HG03558 (cell line): ENCODE measurements at regions not wholly inside any gene's neighbourhood (a gene's known extent, or its start where the extent isn't known, plus 50 kb on each side); places are given as distances from the start of the nearest gene placed in this dataset.
"Not testable (repeated sequence)": the region's sequence is repeated elsewhere in the genome, so short reads cannot be mapped to it uniquely, and the experiment has no call there.

ENCODE experiments used
- ATAC-seq: cut with Tn5 transposase; IDR thresholded peaks from one replicate; pipeline ENCODE4 v1.9.1; 2021; ENCODE audit warnings: moderate number of reproducible peaks; ENCODE audit not compliant: unreplicated experiment; ENCODE audit errors: extremely low read depth

DNA sequence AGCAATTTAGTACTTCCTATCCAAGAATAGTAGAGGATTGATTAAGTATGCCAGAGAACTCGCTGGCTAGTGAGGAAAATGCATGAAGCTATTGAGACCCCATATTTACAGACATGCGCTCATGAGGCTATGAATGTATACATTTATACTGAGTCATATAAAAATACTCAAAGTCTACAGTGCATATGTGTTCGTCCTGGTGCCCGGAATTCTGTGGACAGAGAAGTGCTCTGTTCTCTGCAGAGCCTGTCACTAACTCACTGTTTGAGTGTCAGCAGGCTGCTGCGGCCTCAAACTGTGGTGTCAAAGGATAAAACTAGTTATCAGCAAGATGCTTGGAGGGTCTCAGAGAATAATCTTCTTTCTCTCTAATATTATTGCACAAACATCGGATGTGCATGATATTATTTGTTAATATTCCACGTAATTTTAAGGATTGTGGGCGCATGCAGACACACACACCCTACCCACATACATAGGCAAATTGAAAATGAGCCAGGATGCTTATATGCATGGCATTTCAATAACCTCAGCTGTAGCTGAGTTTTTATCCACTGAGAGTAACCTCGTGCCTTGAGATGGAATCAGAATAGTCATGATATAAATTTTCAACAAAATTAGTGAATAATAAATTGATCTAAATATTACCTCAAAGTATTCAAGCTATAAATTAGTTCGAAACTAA is 50.0 kb upstream of the TSC22D2 start:
- no peak for ATAC-seq

DNA sequence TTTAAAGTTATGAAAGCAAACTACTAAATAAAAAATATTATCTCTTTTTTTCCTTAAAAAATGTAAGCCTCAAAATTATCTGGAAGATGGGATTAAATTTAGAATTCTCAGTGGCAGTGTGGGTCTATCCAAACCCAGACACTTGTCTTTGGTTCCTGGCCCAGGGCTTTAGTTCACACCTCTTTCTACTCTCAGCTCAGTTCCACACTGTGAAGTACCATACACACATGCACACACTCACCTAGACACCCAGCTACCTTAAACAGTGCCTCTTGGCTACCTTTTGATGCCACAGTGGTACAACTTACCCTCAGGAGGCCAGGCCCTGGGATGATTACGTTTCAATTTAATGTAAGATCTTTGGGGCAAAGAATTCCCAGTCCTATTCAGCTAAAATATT is 51.0 kb upstream of the TSC22D2 start:
- no peak for ATAC-seq

DNA sequence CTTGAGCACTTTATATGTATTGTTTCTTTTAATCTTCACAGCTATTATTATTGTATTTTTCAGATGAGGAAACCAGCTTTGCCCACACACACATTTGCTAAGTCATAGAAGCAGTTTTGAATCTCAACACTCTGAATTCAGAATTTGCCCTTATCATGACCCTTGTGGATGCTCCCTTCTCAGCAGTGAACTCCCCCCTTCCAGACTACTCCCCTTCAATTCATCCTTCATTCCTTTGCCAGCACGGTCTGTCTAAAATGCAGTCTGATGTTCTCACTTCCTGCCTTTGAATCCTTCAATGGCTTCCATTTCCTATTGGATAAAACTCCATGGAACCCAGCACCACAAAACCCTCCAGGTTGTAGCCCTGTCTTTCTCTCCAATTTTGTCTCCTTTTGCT is 52.5 kb upstream of the TSC22D2 start:
- no peak for ATAC-seq

DNA sequence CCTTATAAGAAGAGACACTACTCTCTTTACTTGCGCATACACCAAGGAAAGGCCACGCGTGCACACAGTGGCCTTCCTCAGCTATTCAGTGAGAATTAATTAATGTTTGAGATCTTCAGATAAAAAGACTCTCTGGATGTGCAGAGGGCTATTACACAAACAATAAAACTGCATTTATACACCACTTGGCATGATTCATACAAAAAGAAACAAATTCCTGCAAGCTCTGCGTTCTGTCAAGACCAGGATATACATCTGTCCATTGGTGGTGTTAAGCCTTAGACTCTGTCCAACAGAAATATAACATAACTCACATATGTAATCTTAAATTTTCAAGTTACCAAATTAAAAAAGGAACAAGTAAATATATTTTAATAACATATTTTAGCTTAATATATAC is 55.2 kb upstream of the TSC22D2 start:
- ATAC-seq = no peak

DNA sequence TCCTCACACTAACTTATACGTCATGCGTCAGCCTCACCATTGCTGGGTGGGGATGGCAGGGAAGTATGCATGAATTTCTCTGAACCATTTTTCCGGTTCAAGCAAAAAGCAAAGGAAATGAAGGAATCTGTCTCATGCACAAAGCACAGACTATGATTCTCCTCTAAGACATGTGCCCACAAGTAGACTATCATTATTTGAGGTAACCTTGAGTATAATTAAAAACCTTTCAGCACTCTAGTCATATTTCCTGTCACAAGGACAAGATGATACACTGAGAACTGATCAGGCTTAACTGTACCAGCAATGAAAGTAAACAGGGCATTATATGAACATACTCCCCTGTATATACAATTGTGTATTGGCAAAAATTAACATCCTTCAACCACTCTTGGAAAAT is 56.7 kb upstream of the TSC22D2 start:
- ATAC-seq = no peak

DNA sequence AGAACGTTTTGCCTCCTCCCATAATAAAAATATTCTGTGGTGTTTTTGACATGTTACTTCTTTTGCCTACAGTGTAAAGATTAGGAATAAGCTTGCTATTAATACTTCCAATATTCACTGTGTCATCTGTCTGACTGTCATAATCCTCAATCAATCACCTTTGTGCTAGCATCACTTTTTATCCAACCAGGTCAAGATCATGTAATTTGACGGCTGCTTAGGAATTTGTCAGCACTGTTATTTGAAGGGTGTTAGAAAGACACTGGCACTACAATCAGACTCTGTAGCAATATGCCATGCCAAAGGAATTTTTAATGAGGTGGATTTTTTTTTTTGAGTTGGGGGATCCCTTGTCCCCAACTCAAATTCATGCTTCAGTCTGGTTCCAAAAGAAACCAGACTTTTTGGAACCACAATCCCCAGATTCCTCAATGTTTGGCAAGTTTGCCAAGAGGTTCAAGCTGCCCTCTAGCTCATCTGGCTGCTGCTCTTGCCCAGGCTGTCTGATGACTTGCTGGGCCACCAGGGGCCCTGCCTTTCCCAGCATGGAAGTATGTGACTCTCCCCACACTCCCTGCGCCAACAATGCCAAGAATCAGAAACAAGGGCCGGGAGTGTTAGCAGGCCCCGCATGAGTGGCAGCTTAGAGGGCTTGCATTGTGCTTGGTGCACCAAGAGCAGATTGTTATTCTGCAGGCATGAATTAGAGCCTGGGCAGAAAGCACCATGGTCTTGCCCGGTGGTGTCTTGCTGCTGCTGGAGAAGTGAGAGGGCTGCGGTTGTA is 58.6 kb upstream of the TSC22D2 start:
- no peak for ATAC-seq

DNA sequence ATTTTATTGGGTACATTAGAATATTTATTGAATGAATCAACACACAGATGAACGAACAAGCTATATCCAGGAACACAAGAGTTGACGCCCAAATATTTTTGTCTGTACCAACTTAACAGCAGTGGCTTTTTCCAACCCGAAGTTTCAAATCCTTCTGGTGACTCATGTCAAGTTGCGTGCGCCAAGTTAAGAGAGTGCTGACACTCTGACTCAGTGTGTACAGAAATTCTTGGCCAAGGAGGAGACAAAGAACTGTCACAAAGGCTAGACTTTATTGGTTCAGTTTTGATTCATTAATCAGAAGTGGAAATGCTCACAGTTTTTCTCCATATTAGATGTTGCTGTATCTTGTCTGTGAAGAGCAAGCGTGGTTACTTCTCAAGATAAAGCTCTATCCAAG is 59.6 kb upstream of the TSC22D2 start:
- ATAC-seq = no peak

DNA sequence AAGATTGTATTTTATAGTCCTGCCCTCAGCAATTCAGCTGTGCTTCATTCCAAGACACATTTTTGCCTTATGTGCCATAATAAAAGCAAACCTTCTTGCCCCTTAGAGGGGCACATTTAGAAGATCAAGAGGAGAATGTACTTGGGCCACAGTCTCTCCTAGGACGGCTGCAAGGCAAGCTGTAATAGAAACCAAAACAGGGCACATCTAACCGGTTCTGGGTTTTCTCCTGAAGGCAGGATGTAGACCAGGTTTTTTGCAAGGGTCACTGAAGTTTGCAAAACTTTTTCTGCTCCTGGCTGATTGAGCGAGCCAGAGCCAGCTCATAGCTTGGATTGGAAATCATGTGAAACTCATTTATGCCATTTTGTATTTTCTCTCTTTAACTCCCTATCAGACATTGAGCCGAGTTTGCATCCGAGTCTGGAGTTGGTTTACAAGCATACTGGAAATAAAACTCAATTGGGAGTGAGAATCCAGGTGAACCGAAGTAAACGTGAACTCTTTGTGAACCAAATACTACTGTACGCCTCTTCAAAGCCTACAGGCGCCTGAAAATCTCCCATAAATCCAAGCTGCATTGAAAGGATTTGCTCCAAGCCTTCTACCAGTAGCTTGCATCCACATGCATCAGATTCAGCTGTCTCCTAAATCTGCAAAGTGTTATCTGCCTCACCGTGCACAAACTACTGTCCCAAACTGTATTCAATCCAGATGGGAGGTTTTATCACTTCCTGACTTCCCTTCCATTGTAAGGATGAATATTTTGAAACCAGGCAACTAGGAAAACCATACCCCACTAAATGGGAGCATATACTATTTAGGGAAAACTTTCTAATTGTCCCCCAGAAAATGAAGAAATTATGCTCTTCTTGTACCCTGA is 60.9 kb upstream of the TSC22D2 start:
- no peak for ATAC-seq

DNA sequence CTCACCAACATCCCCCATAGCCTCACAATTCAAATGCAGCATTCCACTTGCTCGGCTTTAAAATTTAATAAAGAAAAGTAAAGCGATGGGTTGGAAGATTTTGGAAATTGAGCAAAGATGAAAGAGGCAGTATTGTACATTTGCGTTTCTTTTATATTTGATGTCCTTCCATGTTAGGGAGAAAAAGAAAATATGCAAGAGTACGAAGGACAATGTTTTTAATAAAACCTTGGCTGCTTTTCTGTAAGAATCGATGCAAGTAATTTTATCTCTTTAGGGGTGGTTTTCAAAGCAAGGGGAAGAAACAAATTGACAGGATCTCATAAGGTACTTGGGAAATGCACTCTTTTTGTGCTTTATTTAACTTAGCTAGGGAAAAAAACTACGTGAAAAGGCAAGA is 61.8 kb upstream of the TSC22D2 start:
- no peak for ATAC-seq

DNA sequence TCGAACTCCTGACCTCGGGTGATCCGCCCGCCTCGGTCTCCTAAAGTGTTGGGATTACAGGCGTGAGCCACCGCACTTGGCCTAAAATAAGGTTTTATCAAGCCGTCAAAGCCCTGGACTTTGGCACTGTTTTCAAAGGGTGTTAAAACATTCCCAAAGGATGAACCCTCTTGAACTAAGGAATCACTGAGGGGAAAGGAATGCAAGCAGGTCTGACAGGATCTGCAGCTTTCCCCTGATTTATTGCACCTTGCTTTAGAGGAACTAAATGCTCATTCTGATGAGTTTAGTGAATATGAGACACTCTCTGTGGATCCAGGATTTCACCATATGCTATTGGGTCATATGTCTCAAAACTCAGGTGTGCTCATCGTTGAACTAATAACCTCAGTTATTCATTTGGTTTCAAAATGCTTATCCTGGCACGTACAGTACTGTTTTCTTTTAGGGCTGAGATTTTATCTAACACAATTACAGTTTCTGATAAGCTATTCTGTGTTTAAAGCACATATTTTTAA is 63.0 kb upstream of the TSC22D2 start:
- no peak for ATAC-seq

DNA sequence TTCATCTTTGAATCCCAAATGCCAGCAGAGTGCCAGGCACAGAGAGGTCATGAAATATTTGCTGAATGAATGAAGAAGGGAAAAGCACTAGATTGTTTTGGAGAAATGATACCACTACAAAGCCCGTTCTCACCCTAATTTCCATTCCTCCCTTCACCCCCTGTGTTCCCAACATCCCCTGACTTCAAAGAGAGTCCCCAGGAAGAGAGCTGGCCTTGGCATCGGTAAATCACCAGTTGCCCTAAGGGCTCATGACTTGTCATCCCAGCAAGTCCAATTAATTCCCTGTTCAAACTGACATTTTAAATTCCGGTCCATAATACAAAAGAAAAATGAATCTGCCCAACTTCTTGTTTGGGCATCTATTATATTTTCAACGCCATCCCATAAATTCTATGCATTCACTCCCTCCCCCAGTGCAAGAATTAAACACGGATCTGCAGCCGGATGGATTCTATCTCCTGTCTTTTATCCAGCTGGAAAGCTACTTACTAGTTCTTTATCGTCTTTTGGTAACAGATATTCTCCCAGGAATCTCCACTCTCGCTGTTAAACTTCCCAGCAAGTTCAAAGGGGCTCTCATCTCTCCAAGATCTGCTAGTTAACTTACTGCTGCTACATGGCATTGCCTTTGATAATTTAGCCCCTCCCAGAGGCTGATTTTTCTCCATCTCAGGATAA is 63.9 kb upstream of the TSC22D2 start:
- ATAC-seq = no peak

DNA sequence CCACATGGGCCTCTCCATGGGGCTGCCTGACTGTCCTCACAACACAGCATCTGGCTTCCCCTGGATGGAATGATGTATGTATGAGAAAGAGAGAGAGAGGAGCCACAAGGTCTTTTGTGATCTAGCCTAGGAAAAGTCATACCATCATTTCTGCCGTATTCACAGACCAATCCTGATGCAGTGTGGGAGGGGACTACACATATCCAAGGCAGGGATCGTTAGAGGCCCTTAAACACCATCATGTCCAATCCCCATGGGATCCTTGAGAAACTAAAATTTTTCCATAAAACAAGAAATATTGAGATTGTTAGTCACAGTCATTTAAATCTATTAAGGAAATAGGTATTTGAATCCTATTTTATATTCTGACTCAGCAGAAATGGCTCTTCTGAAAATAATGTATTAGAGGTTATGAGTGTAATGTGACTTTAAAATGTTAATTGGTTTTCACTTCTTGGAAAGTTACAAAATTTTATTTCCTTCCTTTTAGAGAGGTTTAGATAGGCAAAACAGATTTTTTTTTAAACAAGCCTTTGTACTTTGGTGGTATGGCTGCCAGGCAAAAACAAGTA is 65.1 kb upstream of the TSC22D2 start:
- no peak for ATAC-seq

DNA sequence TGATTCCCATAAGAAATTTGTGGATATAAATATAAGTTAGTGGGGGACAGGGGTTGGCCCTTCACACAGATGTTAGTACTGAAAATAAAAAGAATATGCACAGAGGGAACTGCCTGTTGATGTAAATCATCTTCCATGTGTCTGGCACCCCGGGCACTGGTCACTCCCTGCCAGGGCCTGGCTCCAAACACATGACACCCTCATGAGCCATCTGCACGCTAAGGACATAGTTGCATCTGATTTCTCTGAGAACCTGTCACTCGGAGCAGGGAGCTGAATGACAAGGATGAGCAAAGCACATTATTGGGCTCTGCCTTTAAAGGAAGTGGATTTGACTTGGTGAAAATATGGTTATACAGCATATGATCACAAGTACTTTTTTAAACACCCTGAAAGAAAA is 66.2 kb upstream of the TSC22D2 start:
- ATAC-seq = no peak

DNA sequence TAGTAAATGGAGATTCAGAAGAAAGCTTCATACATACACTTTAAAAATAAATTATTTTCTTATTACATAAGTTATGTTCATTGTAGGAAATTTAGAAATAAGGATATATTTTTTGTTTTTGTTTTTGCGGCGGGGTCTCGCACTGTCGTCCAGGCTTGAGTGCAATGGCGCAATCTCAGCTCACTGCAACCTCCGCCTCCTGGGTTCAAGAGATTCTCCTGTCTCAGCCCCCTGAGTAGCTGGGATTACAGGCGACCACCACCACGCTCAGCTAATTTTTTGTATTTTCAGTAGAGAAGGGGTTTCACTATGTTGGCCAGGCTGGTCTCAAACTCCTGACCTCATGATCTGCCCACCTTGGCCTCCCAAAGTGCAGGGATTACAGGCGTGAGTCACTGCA is 71.7 kb upstream of the TSC22D2 start:
- not testable (repeated sequence) for ATAC-seq

DNA sequence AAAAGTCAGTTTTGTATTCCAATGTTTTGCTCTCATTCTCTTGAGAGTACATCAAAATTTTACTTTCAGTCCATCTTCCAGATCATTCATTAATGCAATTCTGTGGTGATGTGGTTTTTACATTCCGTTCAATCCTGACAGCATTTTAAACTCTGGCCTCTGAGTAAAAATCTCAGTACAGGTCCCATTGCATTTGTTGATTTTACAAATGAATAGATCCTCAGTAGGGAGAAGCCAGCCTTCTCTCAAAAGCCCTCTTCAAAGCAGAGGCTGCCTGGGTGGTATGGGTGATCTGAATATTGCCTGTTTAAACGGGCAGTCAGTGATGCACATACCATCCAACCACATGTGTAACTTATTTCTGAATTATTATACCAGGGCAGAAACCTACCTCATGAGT is 72.5 kb upstream of the TSC22D2 start:
- ATAC-seq = no peak

DNA sequence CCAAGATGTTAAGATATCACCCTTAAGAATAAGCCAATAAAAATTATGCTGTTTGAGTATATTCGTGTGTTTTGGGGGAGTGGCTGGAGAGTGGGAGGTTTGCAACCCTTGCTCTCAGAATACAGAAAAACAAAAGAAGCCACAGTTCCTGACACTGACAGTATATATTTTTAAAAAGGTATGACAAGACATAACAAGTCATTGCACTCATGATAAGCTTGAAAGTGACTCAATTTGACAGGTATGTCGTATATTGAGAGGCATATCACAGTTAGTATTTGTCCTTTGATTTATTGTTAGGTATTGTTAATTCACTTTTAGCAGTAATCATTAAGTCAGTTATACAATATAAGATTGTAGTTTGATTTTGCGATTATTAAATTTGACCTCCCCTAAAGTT is 73.1 kb upstream of the TSC22D2 start:
- ATAC-seq = no peak

DNA sequence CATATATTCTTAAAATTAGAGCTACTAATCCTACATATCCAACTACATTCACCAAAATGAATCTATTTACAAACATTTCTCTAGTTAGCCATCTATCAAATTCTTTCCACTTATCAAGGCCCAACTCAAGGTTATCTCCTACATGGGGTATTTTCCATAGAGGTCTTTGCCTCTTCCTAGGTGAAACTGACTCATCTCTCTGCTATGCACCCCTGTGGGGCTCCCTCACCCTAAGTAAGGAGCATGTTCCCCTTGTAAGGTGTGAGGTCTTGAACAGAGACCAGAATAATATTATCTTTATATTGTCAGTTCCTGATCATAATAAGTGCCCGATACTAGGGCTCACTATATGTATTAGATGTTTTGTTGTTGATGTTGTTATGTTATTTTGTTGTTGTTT is 74.6 kb upstream of the TSC22D2 start:
- no peak for ATAC-seq

DNA sequence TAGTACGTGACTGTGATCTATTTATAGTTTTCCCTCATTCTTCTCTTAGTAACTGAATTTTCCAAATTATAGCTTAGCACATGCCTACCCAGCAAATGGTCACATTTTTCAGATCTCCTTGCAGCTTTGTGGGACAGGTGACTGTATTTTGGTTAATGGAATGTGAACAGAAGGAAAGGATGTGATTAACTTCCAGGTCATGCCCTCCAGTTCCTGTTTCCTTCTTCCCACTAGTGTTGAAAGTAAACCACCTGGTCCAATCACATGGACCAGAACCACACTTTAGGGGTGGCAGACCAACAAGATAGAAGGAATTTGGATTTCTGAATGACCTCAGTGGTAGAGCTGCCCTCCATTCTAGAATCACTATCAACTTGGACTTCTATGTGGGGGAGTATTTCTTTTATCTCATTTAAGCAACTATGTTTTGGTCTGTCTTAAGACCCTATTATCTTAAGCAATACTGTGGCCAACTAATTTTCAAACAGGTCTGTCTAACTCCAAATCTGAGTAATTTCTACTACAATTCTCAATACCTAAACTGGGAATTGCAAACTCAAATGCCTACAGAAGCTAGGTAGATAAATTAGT is 76.0 kb upstream of the TSC22D2 start:
- ATAC-seq = no peak

DNA sequence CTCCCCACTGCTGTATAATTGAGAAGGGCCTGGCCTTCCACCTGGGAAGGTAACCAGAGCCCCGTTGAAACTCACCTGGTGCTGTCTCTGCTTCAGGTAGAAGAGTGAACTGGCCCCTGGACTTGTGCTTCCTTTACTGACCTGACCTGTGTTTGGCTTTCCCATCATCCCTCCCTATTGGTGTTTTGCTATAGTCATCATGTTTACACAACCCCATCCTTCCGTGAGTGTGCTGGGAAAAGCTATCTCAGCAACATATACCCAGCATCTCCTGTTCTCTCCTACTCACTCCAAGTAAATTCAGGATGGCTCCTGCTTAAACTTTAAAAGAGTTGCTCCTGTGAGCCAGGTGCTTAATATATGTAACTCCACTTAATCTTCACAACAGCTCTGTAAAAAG is 77.2 kb upstream of the TSC22D2 start:
- ATAC-seq = no peak

DNA sequence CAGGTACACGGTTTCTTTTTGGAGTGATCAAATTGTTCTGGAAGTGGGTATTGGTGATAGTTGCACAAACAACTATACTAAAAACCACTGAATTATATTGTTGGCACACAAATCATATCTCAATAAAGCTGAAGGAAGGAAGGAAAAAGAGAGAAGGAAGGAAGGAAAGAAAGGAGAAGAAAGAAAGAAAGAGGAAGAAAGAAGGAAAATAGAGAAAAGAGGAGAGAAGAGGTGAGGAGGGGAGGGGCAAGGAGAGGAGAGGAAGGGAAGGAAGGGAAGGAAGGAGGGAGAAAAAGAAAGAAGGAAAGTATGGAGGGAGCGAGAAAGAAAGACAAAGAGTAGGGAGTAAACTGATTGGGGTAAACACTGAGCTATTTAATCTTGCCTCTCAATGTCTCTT is 77.9 kb upstream of the TSC22D2 start:
- no peak for ATAC-seq
